ENCODE measurements at regions not wholly inside any gene's neighbourhood (a gene's known extent, or its start where the extent isn't known, plus 50 kb on each side); places are given as distances from the start of the nearest gene placed in this dataset.

DNA sequence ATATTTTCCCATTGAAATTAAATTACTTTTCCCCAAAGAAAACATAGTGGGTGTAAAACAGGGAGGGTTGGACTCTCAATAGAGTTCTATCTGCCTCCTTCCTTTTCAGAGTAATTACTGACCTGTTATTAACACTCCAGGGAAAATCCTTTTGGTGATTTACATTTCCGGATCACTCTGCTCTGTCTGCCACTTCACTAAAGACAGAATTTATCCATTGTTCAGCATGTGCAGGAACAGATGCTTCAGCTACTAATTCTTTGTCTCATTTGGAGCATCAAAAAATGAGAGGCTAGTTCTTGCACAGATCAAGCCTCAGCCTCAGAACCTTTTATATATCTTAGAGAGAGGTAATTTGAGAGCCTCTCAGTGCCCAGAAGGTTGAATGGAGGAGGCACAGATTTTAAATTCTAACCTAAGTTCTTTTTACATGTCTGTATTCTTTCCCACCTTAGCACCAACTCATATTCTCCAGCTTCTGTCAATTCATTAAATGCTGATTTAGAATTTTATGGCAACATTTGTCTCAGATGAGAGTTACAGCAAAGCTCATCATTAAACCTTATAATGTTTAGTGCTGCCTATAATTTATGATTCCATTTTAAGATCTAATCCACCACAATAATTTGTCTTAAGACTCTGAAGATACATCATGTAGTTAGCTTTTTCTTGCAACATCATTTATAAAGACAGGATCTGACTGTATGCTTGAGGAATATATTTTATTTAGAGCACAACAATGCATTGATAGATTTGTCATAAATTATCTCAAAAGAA, 1494.4 kb downstream of the STIM2 start:
- Histone ChIP-seq H3K27me3 (ENCODE audit: control insufficient read depth, low read length) (no peaks in the 10 kb centered on the region), H3K4me3 (ENCODE audit: low read length) (no peak overlapping the region), H3K9me3 (ENCODE audit: control insufficient read depth, insufficient read depth, low read length) (no peaks in the 10 kb centered on the region), H3F3A (ENCODE audit: control insufficient read depth, insufficient read depth) (no peaks in the 10 kb centered on the region), H4K20me1 (ENCODE audit: control insufficient read depth, insufficient read depth, low read depth, low read length) (no peaks in the 10 kb centered on the region), H3K4me1 (ENCODE audit: control insufficient read depth, low read length) (no peaks in the 10 kb centered on the region), H3K9me2 (replicated peaks; ENCODE audit: control insufficient read depth, low read length) (no peaks in the 10 kb centered on the region), H3K79me2 (ENCODE audit: control insufficient read depth, low read length) (no peaks in the 10 kb centered on the region), H3K27ac (ENCODE audit: low read depth, low read length) (no peak overlapping the region), H3K4me2 (ENCODE audit: low read length) (no peak overlapping the region), H3K36me3 (ENCODE audit: control insufficient read depth, low read length) (no peaks in the 10 kb centered on the region)
- no peak for TF ChIP-seq EZH2phosphoT487 (IDR thresholded peaks at IDR 0.05; ENCODE audit: borderline replicate concordance, low read length)
- TF ChIP-seq, protein P1, sequence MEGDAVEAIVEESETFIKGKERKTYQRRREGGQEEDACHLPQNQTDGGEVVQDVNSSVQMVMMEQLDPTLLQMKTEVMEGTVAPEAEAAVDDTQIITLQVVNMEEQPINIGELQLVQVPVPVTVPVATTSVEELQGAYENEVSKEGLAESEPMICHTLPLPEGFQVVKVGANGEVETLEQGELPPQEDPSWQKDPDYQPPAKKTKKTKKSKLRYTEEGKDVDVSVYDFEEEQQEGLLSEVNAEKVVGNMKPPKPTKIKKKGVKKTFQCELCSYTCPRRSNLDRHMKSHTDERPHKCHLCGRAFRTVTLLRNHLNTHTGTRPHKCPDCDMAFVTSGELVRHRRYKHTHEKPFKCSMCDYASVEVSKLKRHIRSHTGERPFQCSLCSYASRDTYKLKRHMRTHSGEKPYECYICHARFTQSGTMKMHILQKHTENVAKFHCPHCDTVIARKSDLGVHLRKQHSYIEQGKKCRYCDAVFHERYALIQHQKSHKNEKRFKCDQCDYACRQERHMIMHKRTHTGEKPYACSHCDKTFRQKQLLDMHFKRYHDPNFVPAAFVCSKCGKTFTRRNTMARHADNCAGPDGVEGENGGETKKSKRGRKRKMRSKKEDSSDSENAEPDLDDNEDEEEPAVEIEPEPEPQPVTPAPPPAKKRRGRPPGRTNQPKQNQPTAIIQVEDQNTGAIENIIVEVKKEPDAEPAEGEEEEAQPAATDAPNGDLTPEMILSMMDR (IDR thresholded peaks at IDR 0.05; ENCODE audit: low read depth, low read length, poor library complexity, severe bottlenecking) = no peak

DNA sequence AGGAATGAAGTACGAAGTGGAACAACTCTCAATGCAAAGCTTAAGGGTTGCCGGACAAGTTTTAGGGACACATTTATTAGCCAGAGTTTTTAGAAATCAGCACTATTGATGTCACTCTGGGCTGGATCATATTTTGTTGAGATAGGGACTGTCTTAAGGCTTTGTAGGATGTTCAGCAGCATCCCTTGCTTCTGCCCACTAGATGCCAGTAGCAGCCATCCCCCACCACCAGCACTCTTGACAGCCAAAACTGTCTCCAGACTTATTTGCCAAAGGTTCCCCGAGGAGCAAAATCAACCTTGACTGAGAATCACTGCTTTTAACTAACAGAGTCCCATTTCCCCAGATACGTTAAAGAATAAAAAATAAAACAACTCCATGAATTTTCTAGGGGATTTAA, 1497.3 kb downstream of the STIM2 start:
- TF ChIP-seq EZH2phosphoT487 (IDR thresholded peaks at IDR 0.05; ENCODE audit: borderline replicate concordance, low read length) = no peak
- TF ChIP-seq, protein P1 (IDR thresholded peaks at IDR 0.05; ENCODE audit: low read depth, low read length, poor library complexity, severe bottlenecking) = no peak
- no peaks in the 10 kb centered on the region for H3K9me3 ChIP-seq (ENCODE audit: control insufficient read depth, insufficient read depth, low read length)
- no peaks in the 10 kb centered on the region for H3K4me1 ChIP-seq (ENCODE audit: control insufficient read depth, low read length)
- H3K79me2 ChIP-seq (ENCODE audit: control insufficient read depth, low read length) = no peaks in the 10 kb centered on the region
- H3K9me2 ChIP-seq (replicated peaks; ENCODE audit: control insufficient read depth, low read length) = no peaks in the 10 kb centered on the region
- no peaks in the 10 kb centered on the region for H4K20me1 ChIP-seq (ENCODE audit: control insufficient read depth, insufficient read depth, low read depth, low read length)
- no peak overlapping the region for H3K4me3 ChIP-seq (ENCODE audit: low read length)
- H3K36me3 ChIP-seq (ENCODE audit: control insufficient read depth, low read length) = no peaks in the 10 kb centered on the region
- H3F3A ChIP-seq (ENCODE audit: control insufficient read depth, insufficient read depth) = no peaks in the 10 kb centered on the region
- H3K27ac ChIP-seq (ENCODE audit: low read depth, low read length) = no peak overlapping the region
- H3K4me2 ChIP-seq (ENCODE audit: low read length) = no peak overlapping the region
- H3K27me3 ChIP-seq (ENCODE audit: control insufficient read depth, low read length) = no peaks in the 10 kb centered on the region

DNA sequence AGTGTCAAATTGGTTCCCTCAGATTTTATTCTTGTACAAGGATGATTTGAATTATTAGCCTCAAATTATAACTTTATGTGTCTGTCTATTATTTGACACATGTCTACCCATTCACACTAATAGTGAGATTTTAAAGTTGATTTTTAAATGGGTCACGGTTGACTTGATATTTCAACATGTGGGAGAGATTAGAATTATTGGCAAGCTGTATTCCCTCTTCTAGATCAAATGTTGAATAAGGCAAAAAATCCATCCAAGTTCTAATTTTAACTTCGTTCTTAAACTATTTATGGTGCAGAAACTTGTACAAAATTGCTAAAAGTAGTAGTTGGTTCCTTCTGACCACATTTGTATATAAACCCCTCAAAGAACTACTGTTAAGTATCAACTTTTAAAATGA, 1498.0 kb downstream of the STIM2 start:
- no peaks in the 10 kb centered on the region for H3K9me2 ChIP-seq (replicated peaks; ENCODE audit: control insufficient read depth, low read length)
- H3K27ac ChIP-seq (ENCODE audit: low read depth, low read length) = no peak overlapping the region
- TF ChIP-seq, protein P1 (IDR thresholded peaks at IDR 0.05; ENCODE audit: low read depth, low read length, poor library complexity, severe bottlenecking) = no peak
- TF ChIP-seq EZH2phosphoT487 (IDR thresholded peaks at IDR 0.05; ENCODE audit: borderline replicate concordance, low read length) = no peak
- H3K27me3 ChIP-seq (ENCODE audit: control insufficient read depth, low read length) = no peaks in the 10 kb centered on the region
- H3K4me2 ChIP-seq (ENCODE audit: low read length) = no peak overlapping the region
- no peaks in the 10 kb centered on the region for H3K79me2 ChIP-seq (ENCODE audit: control insufficient read depth, low read length)
- H3F3A ChIP-seq (ENCODE audit: control insufficient read depth, insufficient read depth) = no peaks in the 10 kb centered on the region
- no peaks in the 10 kb centered on the region for H4K20me1 ChIP-seq (ENCODE audit: control insufficient read depth, insufficient read depth, low read depth, low read length)
- H3K36me3 ChIP-seq (ENCODE audit: control insufficient read depth, low read length) = no peaks in the 10 kb centered on the region
- H3K4me1 ChIP-seq (ENCODE audit: control insufficient read depth, low read length) = no peaks in the 10 kb centered on the region
- H3K4me3 ChIP-seq (ENCODE audit: low read length) = no peak overlapping the region
- no peaks in the 10 kb centered on the region for H3K9me3 ChIP-seq (ENCODE audit: control insufficient read depth, insufficient read depth, low read length)

Data from DOHH2 (cell line).